GM18873 (cell line): ENCODE measurements at regions not wholly inside any gene's neighbourhood (a gene's known extent, or its start where the extent isn't known, plus 50 kb on each side); places are given as distances from the start of the nearest gene placed in this dataset.
"Not testable (repeated sequence)": the region's sequence is repeated elsewhere in the genome, so short reads cannot be mapped to it uniquely, and the experiment has no call there.

Experiments used
- ATAC-seq: cut with Tn5 transposase; IDR thresholded peaks from one replicate; pipeline ENCODE4 v1.9.1; 2021; ENCODE audit warnings: mild to moderate bottlenecking, moderate library complexity, moderate number of reproducible peaks; ENCODE audit not compliant: unreplicated experiment, low FRiP score

DNA sequence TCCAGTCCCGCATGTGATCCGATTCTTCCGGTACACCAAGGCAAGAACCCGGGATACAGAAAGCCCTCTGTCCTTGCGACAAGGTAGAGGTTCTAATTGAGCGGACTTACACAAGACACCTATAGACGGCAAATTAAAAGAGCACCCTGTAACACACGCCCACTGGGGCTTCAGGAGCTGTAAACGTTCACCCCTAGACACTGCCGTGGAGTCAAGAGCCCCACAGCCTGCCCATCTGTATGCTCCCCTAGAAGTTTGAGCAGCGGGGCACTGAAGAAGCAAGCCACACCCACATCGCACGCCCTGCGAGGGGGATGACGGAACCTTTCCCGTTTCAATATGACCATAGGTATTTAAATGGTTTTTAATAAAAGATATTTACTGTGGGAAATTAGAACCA lies 696.3 kb upstream of the MMS22L start:
- ATAC-seq, result not testable (repeated sequence)

DNA sequence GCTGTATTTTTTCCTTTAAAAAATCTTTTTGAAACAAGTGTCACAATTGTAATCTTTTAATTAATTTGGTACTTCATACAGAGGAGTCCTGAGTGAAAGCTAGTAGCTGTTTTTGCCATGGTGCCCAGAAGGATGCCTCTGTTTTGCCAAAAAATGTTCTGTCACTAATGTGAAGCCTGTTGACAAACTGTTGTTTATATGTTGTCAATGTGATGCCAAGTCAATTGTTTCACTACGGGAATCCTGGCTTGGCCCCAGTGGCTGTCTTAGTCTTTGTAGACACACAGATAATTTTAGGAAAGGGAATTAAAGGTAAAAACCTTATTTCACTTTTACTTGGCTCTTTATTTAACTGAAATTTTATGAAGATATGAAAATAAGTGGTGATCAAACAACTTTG lies 706.4 kb upstream of the MMS22L start:
- no peak for ATAC-seq

DNA sequence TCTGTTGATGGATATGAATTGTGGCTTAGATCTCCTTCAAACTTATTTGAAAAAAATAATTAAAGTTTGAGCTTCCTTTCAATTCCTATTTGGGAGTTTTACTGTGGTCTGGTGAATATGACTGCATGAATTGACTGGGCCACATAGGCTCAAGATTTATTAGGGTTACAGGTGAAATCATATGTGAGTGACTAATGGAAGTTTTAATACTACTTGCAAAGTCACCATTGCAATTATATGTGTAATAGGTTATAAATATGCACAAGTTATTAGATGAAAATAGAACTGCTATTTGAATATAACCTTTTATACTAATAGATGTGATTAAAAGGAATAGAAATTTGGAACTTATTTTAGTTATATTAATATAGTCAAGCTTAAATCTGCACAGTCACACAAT lies 712.1 kb upstream of the MMS22L start:
- no peak for ATAC-seq

DNA sequence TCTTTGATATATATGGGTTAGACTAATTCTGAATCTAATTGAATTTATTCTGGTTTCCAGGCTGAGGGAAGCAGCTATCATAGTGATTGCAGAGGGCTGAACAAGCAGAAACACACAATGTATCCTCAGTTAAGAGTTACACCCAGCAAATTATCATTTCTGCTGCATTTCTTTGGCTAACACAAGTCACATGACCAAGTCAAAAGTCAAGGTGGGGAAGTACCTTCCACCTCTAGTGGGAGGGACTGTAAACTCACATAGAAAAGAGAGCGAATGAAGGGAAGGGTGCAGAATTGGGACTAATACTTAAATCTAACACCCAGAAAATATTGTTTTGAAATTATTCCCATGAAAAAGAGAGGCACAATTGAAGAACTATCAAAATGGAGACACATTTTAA lies 719.7 kb upstream of the MMS22L start:
- no peak for ATAC-seq

DNA sequence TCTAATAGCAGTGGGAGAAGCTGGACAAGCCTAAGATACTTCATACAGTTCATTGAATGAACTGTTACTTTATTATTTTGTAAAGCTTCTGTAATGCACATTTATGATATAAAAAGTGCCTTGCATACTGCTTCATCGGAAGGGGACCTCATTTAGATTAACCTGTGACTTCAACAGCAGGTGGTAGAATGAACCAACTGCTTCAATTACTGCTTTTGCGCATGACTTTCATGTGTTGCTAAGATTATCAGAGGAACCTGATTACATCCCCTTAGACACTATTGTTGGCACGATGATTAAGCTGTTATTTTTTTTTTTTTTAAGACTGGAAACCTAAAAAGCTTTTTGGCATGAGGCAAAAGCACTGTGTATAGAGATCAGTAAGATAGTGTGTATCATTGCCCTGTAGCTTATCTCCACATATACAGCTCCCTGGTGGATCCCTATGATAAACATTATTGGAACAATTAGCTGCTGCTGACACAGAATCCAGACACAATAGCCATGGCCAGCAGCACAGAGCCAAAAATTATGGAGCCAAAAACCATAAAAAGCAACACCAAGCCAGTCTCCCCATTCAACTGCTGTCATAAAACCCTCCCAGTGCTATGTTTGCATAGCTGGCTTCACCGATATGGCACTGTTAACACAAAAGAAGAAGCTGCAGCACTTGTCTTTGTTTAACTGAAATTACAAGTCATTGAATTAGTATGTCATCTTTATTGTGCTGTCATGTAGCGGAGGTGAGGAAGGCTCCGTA lies 731.6 kb upstream of the MMS22L start:
- ATAC-seq, result no peak

DNA sequence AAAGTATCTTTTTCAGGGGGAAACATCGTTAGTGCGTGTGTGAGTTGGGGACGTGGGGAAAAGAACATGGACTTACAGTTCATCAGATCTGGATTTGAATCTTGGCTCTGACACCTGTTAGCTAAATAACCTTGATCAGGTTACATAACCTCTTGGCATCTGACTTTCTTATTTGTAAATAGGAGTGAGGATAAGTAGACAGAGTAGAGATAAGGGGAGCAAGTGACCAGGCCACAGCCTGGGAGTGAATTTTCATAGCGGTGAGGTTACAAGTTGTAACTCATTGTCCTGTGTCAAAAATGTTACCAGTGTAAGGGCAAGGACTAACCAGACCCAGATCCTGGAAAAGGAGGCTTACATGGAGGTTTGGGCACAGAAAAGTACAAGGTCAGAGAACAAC lies 733.5 kb upstream of the MMS22L start:
- no peak for ATAC-seq

DNA sequence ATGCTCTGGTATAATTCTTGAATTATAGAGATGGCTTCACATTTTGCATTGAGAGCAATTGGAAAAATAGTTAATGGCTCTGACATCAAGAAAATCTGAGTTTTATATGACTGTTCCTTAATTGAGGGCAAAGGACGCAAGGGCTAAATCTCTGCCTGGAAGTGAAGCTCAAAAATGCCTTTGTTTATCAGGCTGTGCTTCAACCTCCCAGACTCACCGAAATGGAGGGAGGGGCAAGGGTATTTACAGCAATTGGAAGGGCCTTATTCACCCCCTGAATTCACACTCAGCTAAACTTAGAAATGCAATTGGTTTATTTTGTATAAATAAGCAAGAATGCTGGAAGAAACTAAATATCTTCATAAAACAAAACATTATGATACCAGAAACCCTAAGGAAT lies 737.2 kb upstream of the MMS22L start:
- ATAC-seq, result no peak

DNA sequence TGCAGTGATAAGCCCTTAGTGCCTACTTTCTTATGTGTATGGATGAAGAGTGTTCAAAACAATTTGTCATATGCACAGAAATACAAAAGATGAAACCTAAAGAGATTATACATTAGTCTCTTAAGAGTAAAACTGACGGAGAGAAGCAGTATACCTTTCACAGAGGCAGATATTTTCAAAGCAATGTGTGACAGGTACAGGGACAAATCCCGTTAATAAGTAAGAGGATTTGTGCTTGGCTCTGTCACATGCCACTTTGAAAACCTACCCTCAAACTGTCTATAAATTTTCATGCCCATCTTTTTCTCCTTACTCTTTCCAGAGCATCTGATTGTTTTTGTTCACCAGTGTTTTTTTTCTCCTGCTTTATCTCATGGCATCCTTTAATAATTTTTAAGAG lies 741.3 kb upstream of the MMS22L start:
- no peak for ATAC-seq

DNA sequence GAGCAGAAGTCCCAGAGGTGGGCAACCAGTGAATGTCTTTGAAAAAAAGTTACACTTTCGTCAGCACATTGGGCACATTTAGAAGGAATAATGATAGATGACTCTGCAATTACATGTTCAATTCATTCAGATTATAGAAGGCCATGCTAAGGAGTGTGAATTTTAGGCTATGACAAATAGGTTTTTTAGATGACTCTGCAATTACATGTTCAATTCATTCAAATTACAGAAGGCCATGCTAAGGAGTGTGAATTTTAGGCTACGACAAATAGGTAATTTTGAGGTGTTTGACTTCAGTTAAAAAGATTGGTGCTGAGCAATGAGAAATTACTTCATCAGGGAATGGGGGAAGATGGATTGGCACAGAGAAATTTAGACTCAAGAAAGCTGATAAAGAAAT lies 744.9 kb upstream of the MMS22L start:
- ATAC-seq, result no peak

DNA sequence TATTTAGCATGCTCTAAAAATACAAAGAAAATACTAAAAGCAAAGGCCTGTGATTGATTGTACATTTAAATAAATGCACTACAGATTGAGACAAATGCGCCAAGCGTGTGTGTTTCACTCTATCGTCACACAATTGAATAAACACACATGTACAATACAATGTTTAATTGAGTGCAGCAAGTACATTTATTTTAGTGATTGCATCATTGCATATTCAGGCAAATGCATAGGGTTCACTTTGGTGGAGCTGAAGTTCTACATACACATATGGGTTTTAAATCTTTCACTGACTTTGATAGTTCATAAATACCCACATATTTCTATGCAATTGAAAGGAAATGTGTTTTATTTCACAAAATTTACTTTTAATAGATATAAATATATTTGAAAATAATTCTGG lies 750.6 kb upstream of the MMS22L start:
- ATAC-seq, result no peak

DNA sequence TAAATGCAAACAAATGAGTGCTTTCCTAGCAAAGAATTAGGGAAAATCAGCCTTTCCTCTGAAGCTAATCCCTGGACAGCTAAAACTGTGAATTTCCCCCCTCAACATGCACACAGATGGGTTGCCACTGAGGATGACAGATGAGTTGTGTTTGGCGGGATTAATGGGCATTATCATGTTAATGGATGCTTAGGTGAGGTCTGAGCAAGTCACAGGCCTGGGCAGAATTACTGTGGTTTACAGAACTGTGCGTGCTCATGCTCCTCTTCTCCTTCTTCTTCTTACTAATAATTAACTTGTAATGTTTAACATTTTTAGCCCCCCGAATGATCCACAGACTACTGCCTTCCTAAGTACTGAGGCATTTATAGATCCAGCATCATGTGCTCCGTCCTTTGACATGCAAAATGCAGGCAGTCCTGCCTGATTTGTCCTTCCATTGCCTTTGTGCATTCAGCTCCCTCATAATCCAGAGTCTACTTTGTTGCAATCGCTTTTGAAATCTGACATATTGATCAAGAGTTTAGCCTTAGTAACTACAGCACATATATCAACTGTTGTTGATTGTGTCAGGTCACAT lies 753.4 kb upstream of the MMS22L start:
- no peak for ATAC-seq

DNA sequence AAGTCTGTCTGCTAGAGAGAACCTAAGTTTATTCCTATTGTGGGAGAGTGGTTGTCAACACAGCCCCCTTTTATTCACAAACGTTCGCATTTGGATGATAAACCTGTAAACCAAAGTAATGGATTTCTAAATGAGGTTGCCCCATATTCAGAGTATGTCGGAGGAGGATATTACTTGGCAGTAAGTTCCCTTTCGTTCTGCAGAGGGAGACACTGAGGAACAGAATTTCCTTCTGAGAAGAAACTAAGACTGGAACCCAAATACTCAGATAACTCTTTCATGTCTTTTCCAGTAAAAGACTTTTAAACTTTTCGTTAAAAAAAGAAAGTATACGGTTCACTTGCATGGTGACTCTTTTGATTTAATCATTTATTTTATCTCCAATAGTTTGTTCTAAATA lies 754.6 kb upstream of the MMS22L start:
- ATAC-seq, result no peak

DNA sequence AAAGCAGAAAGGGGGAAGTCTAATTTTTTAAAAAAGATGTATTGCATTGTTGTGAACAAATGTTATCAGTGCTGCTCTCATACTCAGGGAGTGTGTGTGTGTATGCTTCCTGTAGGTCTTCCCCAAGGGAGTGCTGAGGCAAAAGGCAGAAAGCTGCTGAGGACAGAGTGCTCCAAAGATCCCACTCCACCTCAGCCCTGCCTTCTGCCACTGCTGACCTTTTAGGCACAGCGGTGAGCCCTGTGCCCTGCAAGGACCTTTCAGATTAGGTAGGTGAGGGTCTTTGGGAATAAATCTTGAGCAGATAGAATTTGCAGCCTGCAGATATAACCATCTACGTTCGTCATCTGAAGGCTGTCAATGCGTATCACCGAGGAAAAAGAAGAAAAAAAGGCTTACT lies 756.4 kb upstream of the MMS22L start:
- no peak for ATAC-seq

DNA sequence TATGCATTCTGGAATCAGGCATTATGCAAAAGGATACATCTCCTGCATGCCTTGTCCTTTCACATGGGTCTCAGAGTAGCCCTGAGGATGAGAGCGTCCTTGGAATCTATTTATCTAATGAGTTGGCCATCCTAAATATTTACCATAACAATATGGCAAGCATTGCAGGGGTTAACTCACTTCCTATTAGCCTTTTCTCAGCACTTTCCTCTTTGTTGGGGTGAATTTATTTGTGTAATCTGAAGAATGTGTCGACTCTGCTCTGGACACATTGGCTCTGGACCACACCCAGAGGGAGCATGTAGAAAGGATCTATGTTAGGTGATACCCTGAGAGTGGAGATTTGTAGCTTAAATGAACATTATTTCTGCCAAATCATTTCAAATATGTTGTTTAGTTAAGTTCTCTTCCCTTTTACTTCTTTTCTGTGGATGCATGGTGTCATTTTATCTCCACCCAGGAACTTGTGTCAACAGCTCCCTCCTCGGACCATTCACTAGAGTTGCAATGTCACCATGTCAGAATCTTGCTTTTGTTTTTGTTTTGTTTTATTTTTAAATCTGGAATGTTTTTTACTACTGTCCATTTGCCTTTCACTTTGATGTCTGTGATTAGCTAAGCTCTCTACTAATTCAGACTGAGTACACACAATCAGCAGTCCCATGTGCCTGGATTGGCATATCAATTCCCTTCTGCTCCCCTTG lies 757.0 kb upstream of the MMS22L start:
- ATAC-seq, result no peak

DNA sequence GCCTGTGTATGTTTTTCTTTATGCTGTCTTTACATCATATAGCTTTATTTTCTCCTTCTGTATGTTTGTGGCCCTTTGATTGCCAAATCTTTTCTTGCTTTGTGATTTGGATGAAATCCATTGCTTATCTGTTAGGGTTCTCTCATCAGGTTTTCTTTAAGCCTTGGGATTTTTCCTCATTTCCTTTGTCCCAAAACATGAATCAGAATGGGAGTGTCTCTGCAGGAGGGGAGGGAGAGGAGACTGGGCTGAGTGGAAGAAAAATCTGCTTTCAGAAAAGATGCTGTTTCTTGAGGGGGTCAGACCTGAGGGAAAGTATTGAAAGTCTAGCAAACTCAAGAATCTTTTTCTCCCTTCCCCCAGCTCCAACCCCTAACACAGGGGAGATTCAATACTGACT lies 758.0 kb upstream of the MMS22L start:
- ATAC-seq, result no peak

DNA sequence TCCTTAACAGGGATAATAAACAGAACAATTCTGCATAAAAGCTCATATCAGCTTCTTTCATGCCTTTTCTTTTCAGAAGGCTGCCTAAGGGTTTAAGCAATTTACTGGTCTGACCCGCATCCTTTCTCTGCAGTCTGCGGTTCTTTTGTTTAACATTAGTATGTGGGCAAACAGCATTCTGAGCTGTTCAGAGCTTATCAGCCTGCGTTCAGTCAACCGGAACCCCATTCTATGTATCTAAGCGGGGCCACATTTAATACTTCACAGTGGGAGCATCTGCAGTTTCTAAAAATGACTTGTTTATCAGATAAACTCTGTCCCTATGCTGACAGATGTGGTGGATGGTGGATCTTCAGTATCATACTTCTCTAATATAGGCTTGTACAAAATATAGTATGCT lies 758.9 kb upstream of the MMS22L start:
- no peak for ATAC-seq

DNA sequence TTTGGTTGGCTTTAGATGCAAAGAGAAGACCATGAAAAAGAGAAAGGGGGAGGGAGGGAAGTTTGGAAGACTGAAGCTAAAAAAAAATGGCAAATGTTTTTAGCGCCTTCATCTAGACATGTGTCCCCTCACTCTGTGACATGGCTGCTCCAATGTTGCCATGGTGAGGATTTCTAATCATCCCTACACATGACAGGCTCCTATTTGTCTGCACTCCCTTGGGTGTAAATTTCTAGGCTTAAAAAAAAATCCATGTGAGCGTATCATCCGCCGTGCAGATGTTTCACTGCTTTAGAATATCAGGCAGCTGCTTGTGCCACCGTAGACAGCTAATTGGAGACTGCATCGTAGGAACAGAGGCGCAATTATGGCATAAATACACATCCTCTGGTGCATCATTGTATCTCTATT lies 761.1 kb upstream of the MMS22L start:
- ATAC-seq, result no peak

DNA sequence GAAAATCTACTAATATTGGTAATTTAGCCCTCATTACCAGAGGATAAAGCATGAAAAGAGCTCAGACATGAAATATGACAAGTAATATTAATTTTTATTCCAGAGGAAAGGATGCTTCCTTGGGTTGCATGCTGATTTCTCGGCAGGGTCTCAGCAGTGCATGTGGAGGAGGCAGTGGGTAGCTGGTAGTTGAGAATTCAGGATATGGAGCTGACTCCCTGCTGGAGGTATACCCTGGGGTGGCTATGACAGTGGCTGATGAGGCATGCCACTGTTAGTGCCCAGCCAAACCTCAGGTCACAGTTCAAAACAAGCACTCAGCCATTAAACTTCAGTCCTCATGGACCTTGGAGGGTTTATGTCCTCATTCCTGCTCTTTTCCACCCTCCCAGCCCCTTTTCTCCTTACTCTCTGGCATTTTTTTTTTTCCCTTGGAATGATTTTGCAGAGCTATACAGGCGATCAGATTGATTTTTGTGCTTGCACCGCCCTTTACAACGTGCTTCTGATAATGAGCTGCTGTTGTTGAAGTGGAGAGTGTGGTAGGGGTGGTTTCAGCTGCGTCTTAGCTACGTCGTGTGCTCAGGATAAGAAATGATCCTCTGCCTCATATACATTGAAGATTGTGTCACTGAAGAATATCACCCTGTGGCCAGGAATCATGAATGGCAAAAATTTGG lies 761.9 kb upstream of the MMS22L start:
- no peak for ATAC-seq

DNA sequence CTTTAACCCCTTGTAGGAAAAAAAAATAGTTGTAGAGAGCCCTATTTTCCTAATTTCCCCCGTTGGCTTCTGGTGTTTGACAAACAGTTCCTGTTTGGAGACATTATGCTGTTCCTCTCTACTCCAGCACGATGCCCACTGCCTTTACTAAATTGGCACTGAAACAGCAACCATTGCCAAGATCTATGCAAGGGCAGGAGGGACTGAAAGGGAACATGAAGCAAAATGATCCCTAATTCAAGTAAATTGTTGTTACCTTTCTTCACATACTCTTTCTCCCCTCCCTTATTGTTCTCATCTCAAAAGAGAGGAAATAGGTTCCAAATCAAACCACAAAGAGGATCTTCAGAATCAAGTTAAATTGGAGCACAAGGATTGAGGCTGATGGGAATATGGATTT lies 764.1 kb upstream of the MMS22L start:
- no peak for ATAC-seq

DNA sequence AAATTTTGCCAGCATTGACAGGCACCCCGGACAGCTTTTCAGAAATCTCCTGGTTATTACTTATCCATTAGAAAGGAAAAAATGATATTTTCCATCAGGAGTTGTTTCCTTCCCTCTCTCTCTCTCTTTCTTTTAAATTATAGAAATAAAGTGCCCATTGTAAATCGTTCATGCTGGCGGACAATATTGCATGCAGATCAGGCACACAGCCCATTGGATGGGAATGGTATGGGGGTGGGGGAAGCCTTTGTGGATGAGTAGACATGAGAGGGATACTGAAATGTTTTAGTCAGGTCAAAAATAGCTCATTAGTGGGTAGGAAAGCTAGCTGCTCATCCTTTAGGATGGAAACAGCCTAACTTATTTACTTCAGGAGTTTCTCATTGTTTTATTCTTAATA lies 764.9 kb upstream of the MMS22L start:
- no peak for ATAC-seq

DNA sequence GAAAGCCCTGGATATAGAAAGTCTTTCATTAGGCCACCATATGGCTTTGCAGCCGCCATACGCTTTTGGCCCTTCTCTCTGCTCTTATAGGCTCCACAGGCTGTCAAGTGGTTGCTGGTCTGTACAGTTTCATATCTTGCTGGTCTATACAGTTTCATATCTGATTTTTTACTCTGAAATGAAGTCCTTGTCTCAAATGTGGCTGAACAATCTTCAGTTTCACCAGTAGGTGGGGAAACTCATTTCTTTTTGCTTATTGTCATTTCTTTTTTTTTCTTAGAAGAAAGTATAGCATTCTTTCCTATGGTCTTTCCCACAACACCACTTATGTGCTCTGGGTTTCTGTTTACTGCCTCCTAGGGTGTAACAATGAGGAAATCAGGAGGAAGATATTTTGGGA lies 771.4 kb upstream of the MMS22L start:
- ATAC-seq, result no peak
